Loucy (cell line): ENCODE measurements at regions not wholly inside any gene's neighbourhood (a gene's known extent, or its start where the extent isn't known, plus 50 kb on each side); places are given as distances from the start of the nearest gene placed in this dataset.

Experiments
- H2AFZ ChIP-seq: fragments of 200-600 bp; sonication (generic); 2 replicates; pipeline ENCODE4 v1.6.0; 2016; ENCODE audit warnings: antibody characterized with exemption, mild to moderate bottlenecking, low read length, moderate library complexity
- H3F3A ChIP-seq: fragments of 200-600 bp; 2 replicates; pipeline ENCODE4 v1.6.0; 2016; ENCODE audit warnings: antibody characterized with exemption, low read depth, mild to moderate bottlenecking
- H3K27me3 ChIP-seq: fragments of 200-600 bp; sonication (generic); 2 replicates; pipeline ENCODE4 v1.6.1; 2014; ENCODE audit warnings: low read length, mild to moderate bottlenecking; ENCODE audit not compliant: insufficient read depth, poor library complexity, severe bottlenecking
- H3K36me3 ChIP-seq: fragments of 200-600 bp; sonication (generic); 2 replicates; pipeline ENCODE4 v1.6.1; 2016; ENCODE audit warnings: low read length; ENCODE audit not compliant: insufficient read depth
- H3K4me1 ChIP-seq: fragments of 200-600 bp; sonication (generic); 2 replicates; pipeline ENCODE4 v1.5.1; 2014; ENCODE audit warnings: low read length, mild to moderate bottlenecking; ENCODE audit not compliant: insufficient read depth, poor library complexity, severe bottlenecking
- H3K4me2 ChIP-seq: fragments of 200-600 bp; sonication (generic); 2 replicates; pipeline ENCODE4 v1.6.0; 2014; ENCODE audit warnings: antibody characterized with exemption, low read length, low read depth, mild to moderate bottlenecking; ENCODE audit not compliant: poor library complexity, severe bottlenecking
- H3K4me3 ChIP-seq: fragments of 200-600 bp; sonication (generic); 2 replicates; pipeline ENCODE4 v1.5.1; 2014; ENCODE audit warnings: low read length, mild to moderate bottlenecking, mixed read lengths; ENCODE audit not compliant: poor library complexity, severe bottlenecking
- H3K79me2 ChIP-seq: fragments of 200-600 bp; sonication (generic); 2 replicates; pipeline ENCODE4 v1.6.1; 2014; ENCODE audit warnings: low read length; ENCODE audit not compliant: insufficient read depth
- H3K9ac ChIP-seq: fragments of 200-600 bp; sonication (generic); 2 replicates; pipeline ENCODE4 v1.6.0; 2014; ENCODE audit warnings: mild to moderate bottlenecking, low read depth, low read length, moderate library complexity; ENCODE audit not compliant: poor library complexity, severe bottlenecking
- H3K9me2 ChIP-seq: fragments of 200-600 bp; sonication (generic); replicated peaks from 2 replicates; pipeline ENCODE4 v1.6.1; 2016; ENCODE audit warnings: low read depth, low read length, mixed read lengths
- H3K9me3 ChIP-seq: fragments of 200-600 bp; sonication (generic); 2 replicates; pipeline ENCODE4 v1.6.1; 2014; ENCODE audit warnings: mild to moderate bottlenecking, antibody characterized with exemption, low read length, low read depth; ENCODE audit not compliant: insufficient read depth
- H4K20me1 ChIP-seq: fragments of 200-600 bp; sonication (generic); 2 replicates; pipeline ENCODE4 v1.6.0; 2014; ENCODE audit warnings: antibody characterized with exemption, low read length, mild to moderate bottlenecking; ENCODE audit not compliant: insufficient read depth, poor library complexity, severe bottlenecking
- CTCF ChIP-seq: fragments of 200-600 bp; sonication (generic); conservative IDR thresholded peaks from 2 replicates; pipeline ENCODE4 v1.5.1; 2014; ENCODE audit warnings: mild to moderate bottlenecking, antibody characterized with exemption, low read length
- EZH2phosphoT487 ChIP-seq: fragments of 200-600 bp; IDR thresholded peaks from 2 replicates; pipeline ENCODE4 v1.6.1; 2018; ENCODE audit warnings: antibody characterized with exemption, mild to moderate bottlenecking, moderate library complexity, borderline replicate concordance

DNA sequence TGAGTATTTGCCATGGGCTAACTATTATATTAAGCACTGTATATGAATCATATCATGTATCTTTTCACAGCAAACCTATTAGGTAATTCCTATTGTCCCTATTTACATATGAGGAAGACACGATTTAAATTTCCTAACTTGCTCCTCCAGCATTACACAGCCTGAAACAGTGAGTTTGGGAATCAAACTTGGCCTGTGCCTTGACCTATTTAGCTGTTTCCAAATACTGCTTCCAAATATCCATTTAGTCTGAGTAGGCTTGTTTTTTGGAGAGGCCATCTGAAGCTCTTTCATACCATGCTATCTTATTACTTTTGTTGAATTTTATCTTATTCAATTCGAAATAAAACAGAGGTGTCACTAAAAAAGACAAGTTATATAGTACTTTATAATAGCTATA is 447.3 kb upstream of the MPDZ start:
- H3K9ac ChIP-seq = no peak overlapping the region
- H3F3A ChIP-seq = no peaks in the 10 kb centered on the region
- H3K9me2 ChIP-seq = no peaks in the 10 kb centered on the region
- no peaks in the 10 kb centered on the region for H3K79me2 ChIP-seq
- no peak overlapping the region for H2AFZ ChIP-seq
- no peak overlapping the region for H3K4me3 ChIP-seq
- H3K4me1 ChIP-seq = no peaks in the 10 kb centered on the region
- H3K27me3 ChIP-seq = no peaks in the 10 kb centered on the region
- TF ChIP-seq CTCF (no peak), EZH2phosphoT487 (no peak)
- no peaks in the 10 kb centered on the region for H3K36me3 ChIP-seq
- H3K9me3 ChIP-seq = no peaks in the 10 kb centered on the region
- H3K4me2 ChIP-seq = no peak overlapping the region
- no peaks in the 10 kb centered on the region for H4K20me1 ChIP-seq

GRCh38 chr9:13725516-13725915 is 446.0 kb upstream of the MPDZ start:
- no peaks in the 10 kb centered on the region for H4K20me1 ChIP-seq
- H3K9me3 ChIP-seq = no peaks in the 10 kb centered on the region
- no peaks in the 10 kb centered on the region for H3K4me1 ChIP-seq
- H3F3A ChIP-seq = no peaks in the 10 kb centered on the region
- no peak overlapping the region for H3K9ac ChIP-seq
- H2AFZ ChIP-seq = no peak overlapping the region
- H3K9me2 ChIP-seq = no peaks in the 10 kb centered on the region
- no peak overlapping the region for H3K4me2 ChIP-seq
- H3K36me3 ChIP-seq = no peaks in the 10 kb centered on the region
- H3K79me2 ChIP-seq = no peaks in the 10 kb centered on the region
- TF ChIP-seq CTCF (no peak), EZH2phosphoT487 (no peak)
- no peaks in the 10 kb centered on the region for H3K27me3 ChIP-seq
- no peak overlapping the region for H3K4me3 ChIP-seq

- H3K9me2 ChIP-seq = no peaks in the 10 kb centered on the region
- H3K79me2 ChIP-seq = no peaks in the 10 kb centered on the region
- H2AFZ ChIP-seq = no peak overlapping the region
- H3K36me3 ChIP-seq = no peaks in the 10 kb centered on the region
- H3K27me3 ChIP-seq = no peaks in the 10 kb centered on the region
- no peak overlapping the region for H3K4me2 ChIP-seq
- H3K4me3 ChIP-seq = no peak overlapping the region
- H4K20me1 ChIP-seq = no peaks in the 10 kb centered on the region
- no peak overlapping the region for H3K9ac ChIP-seq
- H3F3A ChIP-seq = no peaks in the 10 kb centered on the region
- no peaks in the 10 kb centered on the region for H3K4me1 ChIP-seq
- TF ChIP-seq CTCF (no peak), EZH2phosphoT487 (no peak)
- no peaks in the 10 kb centered on the region for H3K9me3 ChIP-seq
Observed at GRCh38 chr9:13721481-13722235, 442.2 kb upstream of the MPDZ start.
